AG09319 (cell line): ENCODE measurements at regions not wholly inside any gene's neighbourhood (a gene's known extent, or its start where the extent isn't known, plus 50 kb on each side); places are given as distances from the start of the nearest gene placed in this dataset.

Source experiments
- DNase-seq: peaks from one replicate; pipeline ENCODE4 v3.0.0-alpha.2; 2010; ENCODE audit warnings: low read depth; ENCODE audit errors: extremely low read depth
- TF ChIP-seq, protein P1 (sequence below): IDR thresholded peaks from 2 replicates; pipeline ENCODE4 v1.5.1; 2011; ENCODE audit warnings: low read depth, mild to moderate bottlenecking, inconsistent platforms, low read length, moderate library complexity

DNA sequence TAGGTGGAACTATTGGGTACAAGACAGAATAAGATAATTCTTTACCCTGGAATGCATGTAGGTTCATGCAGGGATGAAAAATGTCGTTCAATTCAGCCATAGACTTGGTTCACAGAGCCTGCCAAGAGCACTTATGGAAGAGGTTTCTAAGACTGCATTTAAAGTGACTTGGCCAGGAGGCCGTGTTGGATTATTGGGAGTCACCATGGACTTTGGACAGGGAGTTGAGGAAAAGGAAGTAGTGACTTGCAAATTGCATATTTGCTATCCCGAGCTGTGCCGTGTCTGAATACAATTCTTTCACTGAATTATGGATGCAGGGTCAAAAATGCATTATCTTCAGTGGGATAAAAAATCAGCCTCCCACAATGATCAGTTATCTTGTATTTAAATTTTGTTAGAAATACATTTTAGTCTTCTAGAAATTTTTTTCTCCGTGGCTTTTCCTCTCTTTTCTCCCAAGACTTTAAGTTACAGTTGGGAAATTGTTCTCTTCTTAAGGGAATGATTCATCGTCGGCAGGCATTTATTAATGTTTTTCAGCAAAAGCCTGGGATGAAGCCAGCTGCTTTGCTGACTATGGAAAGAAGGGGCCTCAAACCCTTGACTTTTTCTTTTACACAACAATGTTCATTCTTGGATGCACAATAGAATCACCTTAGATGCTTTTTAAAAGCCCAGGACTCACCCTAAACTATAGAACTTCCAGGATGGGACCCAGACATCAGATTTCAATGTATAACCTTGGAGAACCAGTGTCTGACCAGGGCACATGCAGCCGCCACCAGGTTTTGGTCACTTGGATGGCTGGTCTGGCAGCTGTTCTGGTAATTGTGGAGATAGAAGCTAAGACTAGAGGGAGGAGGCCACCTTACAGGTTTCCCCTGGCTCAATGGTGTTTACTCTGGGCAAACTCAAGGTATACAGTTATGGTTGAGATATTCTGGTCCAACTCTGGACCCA is 70.8 kb downstream of the FAT3 start:
- no peak for DNase-seq
- TF ChIP-seq, protein P1, sequence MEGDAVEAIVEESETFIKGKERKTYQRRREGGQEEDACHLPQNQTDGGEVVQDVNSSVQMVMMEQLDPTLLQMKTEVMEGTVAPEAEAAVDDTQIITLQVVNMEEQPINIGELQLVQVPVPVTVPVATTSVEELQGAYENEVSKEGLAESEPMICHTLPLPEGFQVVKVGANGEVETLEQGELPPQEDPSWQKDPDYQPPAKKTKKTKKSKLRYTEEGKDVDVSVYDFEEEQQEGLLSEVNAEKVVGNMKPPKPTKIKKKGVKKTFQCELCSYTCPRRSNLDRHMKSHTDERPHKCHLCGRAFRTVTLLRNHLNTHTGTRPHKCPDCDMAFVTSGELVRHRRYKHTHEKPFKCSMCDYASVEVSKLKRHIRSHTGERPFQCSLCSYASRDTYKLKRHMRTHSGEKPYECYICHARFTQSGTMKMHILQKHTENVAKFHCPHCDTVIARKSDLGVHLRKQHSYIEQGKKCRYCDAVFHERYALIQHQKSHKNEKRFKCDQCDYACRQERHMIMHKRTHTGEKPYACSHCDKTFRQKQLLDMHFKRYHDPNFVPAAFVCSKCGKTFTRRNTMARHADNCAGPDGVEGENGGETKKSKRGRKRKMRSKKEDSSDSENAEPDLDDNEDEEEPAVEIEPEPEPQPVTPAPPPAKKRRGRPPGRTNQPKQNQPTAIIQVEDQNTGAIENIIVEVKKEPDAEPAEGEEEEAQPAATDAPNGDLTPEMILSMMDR: no peak

DNA sequence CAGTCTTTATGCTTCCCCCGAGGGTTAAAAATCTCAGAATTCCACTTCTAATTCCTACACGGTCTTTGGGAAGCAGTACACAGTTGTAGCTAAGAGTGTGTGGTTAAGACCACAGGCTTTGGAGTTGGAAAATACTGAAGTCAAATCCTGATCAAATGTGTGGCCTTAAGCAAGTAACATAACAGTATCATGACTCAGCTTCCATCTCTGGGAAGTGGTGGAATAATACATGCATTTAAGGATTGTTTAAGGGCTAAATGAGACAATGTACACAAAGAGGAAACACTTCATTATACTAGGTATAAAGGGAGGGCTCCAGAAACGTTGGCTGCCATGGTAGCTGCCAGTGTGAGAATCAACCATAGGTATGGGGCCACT is 71.5 kb downstream of the FAT3 start:
- TF ChIP-seq, protein P1: no peak
- DNase-seq: no peak

DNA sequence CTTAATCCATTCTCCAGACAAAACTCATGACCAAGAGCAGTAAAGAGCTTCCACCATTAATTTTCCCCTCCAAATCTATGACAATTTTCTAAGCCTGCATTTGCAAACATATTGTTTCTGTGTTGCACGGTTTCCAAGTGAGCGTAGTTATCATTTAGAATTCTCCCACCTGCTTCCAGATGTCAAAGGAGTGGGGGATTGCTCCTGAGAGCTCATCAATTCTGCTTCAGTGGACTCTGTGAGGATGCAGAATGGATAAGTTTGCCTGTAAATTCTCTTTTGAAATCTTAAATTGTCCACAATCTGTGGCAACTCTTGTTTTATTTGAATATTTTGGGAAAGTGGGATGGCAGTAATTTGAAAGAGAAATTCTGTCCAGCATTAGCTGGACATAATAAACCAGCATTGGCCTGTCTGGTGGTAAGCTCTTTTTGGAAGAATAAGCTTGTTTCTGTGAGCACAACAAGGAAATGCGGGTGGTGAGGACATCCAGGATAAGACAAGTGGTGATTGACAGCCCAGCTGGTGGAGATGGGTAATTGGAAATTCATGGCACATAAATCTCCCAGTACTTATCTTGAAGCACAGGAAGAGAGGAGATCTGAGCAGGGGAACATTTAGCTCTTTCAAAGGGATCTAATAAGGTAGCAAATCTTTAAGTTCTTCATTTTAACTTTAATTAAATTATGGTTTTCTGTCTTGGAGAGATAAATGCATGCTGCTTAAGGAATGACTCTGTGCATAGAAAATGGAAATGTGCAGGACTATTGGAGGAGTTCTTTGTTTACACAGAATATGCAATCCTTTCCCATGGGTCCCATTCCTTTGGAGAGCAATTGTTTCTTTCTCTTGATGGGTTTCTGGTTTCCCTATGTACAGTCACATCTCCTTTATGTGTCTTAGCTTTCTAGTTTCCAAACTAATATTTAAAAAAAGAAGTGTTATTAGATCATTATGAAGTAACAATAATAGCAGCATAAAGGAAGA is 73.2 kb downstream of the FAT3 start:
- TF ChIP-seq, protein P1: no peak
- DNase-seq: no peak

DNA sequence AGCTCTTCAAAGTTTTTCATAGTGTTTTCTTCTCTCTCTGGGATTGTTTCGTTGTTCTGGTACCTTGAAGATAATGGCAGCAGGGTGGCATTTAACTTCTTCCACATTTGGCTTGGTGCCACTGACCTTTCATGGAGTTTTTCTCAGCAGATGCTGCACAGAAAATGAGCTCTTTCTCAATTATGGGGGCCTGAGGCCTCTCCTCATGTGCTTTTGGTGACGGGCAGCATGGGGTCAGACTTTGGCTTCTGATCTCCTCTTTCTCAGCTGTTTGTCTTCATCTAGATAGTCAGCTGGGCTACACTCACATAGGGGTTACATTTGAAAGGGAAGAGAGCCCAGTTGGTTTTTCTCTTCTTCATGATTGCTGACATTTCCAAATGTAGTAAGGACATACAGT is 76.3 kb downstream of the FAT3 start:
- DNase-seq: no peak
- TF ChIP-seq, protein P1: no peak

DNA sequence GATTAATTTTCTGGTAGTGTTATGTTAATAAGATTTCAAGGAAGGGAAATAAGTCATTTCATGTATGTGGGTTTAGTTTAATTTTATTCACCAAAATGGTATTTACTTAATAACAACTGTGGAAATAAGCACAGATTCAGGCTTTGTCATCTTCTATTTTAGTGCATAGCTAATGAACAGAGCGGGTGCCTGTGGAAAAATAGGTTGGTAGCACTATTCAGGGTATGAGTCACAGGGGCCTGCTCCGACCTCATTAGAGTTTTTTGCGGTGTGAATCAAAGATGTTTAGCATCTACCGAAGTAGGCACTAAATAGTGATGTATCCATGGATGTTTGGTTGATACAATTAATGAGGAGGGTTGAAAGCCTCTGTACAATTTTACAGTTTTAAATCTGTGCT is 78.2 kb downstream of the FAT3 start:
- TF ChIP-seq, protein P1: no peak
- DNase-seq: no peak

DNA sequence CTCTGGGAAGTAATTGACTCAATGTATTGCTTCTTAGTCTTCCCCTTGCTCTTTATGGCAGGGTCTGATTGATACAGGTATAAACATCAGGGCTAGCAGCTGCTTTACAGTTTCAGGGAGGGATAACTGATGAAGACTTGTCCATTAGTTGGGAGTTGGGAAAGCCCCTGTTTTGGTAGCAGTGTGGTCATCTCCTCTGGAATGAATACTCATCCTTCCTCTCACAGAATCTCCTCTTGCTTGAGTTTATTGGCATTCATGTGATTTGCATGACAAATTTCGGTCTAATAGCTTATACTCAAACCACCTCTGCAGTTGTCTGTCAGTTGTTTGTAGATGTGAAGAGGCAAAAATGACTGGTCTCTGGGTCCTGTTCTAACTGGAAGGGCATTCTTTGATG is 79.7 kb downstream of the FAT3 start:
- DNase-seq: no peak
- TF ChIP-seq, protein P1: no peak
